HG02852 (cell line): ENCODE measurements at regions not wholly inside any gene's neighbourhood (a gene's known extent, or its start where the extent isn't known, plus 50 kb on each side); places are given as distances from the start of the nearest gene placed in this dataset.

ENCODE experiments used
- ATAC-seq: cut with Tn5 transposase; IDR thresholded peaks from one replicate; pipeline ENCODE4 v1.9.1; 2021; ENCODE audit warnings: mild to moderate bottlenecking, moderate library complexity; ENCODE audit not compliant: unreplicated experiment

- ATAC-seq, result no peak
Observed at GRCh38 chr1:37267111-37267835, 207.1 kb upstream of the ZC3H12A start.

- no peak for ATAC-seq
Observed at GRCh38 chr1:37270639-37271038, 203.7 kb upstream of the ZC3H12A start.

- no peak for ATAC-seq
Observed at GRCh38 chr1:37272626-37273025, 201.8 kb upstream of the ZC3H12A start.

GRCh38 chr1:37274486-37274885 lies 199.9 kb upstream of the ZC3H12A start:
- no peak for ATAC-seq

GRCh38 chr1:37274938-37275631 lies 199.3 kb upstream of the ZC3H12A start:
- ATAC-seq, result no peak

GRCh38 chr1:37277366-37277765 lies 197.0 kb upstream of the ZC3H12A start:
- ATAC-seq, result no peak

- no peak for ATAC-seq
Observed at GRCh38 chr1:37281354-37281753, 193.0 kb upstream of the ZC3H12A start.

- ATAC-seq, result no peak
Observed at GRCh38 chr1:37282764-37283163, 191.6 kb upstream of the ZC3H12A start.

GRCh38 chr1:37284053-37284452 lies 190.3 kb upstream of the ZC3H12A start:
- no peak for ATAC-seq

- ATAC-seq, result no peak
Observed at GRCh38 chr1:37286881-37287280, 187.5 kb upstream of the ZC3H12A start.

GRCh38 chr1:37288900-37289299 lies 185.5 kb upstream of the ZC3H12A start:
- ATAC-seq, result peak; percentile 94

GRCh38 chr1:37290718-37291117 lies 183.7 kb upstream of the ZC3H12A start:
- no peak for ATAC-seq

GRCh38 chr1:37292789-37293188 lies 181.6 kb upstream of the ZC3H12A start:
- ATAC-seq, result no peak

- ATAC-seq, result no peak
Observed at GRCh38 chr1:37294096-37294495, 180.3 kb upstream of the ZC3H12A start.

- ATAC-seq, result no peak
Observed at GRCh38 chr1:37294529-37294928, 179.9 kb upstream of the ZC3H12A start.

- no peak for ATAC-seq
Observed at GRCh38 chr1:37298769-37299168, 175.6 kb upstream of the ZC3H12A start.

GRCh38 chr1:37299216-37299615 lies 175.2 kb upstream of the ZC3H12A start:
- ATAC-seq, result no peak

GRCh38 chr1:37303884-37304574 lies 170.4 kb upstream of the ZC3H12A start:
- no peak for ATAC-seq

- no peak for ATAC-seq
Observed at GRCh38 chr1:37305108-37305507, 169.3 kb upstream of the ZC3H12A start.

- no peak for ATAC-seq
Observed at GRCh38 chr1:37305841-37306240, 168.5 kb upstream of the ZC3H12A start.

- ATAC-seq, result no peak
Observed at GRCh38 chr1:37306461-37306860, 167.9 kb upstream of the ZC3H12A start.

GRCh38 chr1:37306871-37307270 lies 167.5 kb upstream of the ZC3H12A start:
- ATAC-seq, result no peak
